Mesenchymal stem cell (in vitro differentiated cells and primary cell): ENCODE measurements at regions not wholly inside any gene's neighbourhood (a gene's known extent, or its start where the extent isn't known, plus 50 kb on each side); places are given as distances from the start of the nearest gene placed in this dataset.

ENCODE experiments used
- DNase-seq: peaks from one replicate; pipeline ENCODE4 v3.0.0-alpha.2; 2013
- H2AFZ ChIP-seq: one replicate; pipeline ENCODE4 v1.6.1; 2013; ENCODE audit warnings: low read depth, mild to moderate bottlenecking, control low read depth, inconsistent platforms, low read length, moderate library complexity
- H2AK5ac ChIP-seq: 2 replicates; pipeline ENCODE4 v1.6.1; 2013; ENCODE audit warnings: low read length, moderate library complexity, mild to moderate bottlenecking, inconsistent platforms; ENCODE audit not compliant: severe bottlenecking
- H2BK120ac ChIP-seq: one replicate; pipeline ENCODE4 v1.6.1; 2013; ENCODE audit warnings: low read depth, mild to moderate bottlenecking, inconsistent platforms, low read length, moderate library complexity
- H2BK12ac ChIP-seq, 2 experiments: one replicate each; pipeline ENCODE4 v1.6.1; 2013; ENCODE audit warnings: inconsistent platforms in 2 of 2, low read length in 2 of 2, mild to moderate bottlenecking in 2 of 2, moderate library complexity in 2 of 2, control low read depth in 1 of 2
- H2BK15ac ChIP-seq: one replicate; pipeline ENCODE4 v1.6.1; 2013; ENCODE audit warnings: mild to moderate bottlenecking, low read depth, inconsistent platforms; ENCODE audit not compliant: poor library complexity, severe bottlenecking
- H2BK5ac ChIP-seq: 2 replicates; pipeline ENCODE4 v1.6.1; 2013; ENCODE audit warnings: low read depth, mild to moderate bottlenecking, low read length, control low read depth, inconsistent platforms; ENCODE audit not compliant: poor library complexity, severe bottlenecking
- H3K14ac ChIP-seq, 2 experiments: one replicate each; pipeline ENCODE4 v1.6.1; 2013; ENCODE audit warnings: inconsistent platforms in 2 of 2, low read length in 2 of 2, control low read depth in 1 of 2, mild to moderate bottlenecking in 1 of 2, moderate library complexity in 1 of 2
- H3K18ac ChIP-seq, 2 experiments: one replicate each; pipeline ENCODE4 v1.6.1; 2013; ENCODE audit warnings: inconsistent platforms in 2 of 2, low read length in 2 of 2, control low read depth in 1 of 2, low read depth in 1 of 2, mild to moderate bottlenecking in 1 of 2
- H3K23ac ChIP-seq, 2 experiments: one replicate each; pipeline ENCODE4 v1.6.1; 2013; ENCODE audit warnings: inconsistent platforms in 2 of 2, low read length in 2 of 2, mild to moderate bottlenecking in 2 of 2, moderate library complexity in 2 of 2, control low read depth in 1 of 2
- H3K27ac ChIP-seq: 2 replicates; pipeline ENCODE4 v1.5.1; 2013; ENCODE audit warnings: mild to moderate bottlenecking, moderate library complexity, low read length, control low read depth, inconsistent platforms; ENCODE audit not compliant: poor library complexity, severe bottlenecking
- H3K27me3 ChIP-seq, 2 experiments: 2 replicates each; pipeline versions ENCODE4 v1.6.1 to v1.7.0; 2013; ENCODE audit warnings: low read length in 2 of 2, mild to moderate bottlenecking in 2 of 2, moderate library complexity in 2 of 2, control low read depth in 1 of 2, inconsistent platforms in 1 of 2; ENCODE audit not compliant: control insufficient read depth in 1 of 2, insufficient read depth in 1 of 2
- H3K36me3 ChIP-seq, 2 experiments: 2 replicates each; pipeline versions ENCODE4 v1.6.1 to v1.7.0; 2013; ENCODE audit warnings: low read length in 2 of 2, control low read depth in 1 of 2, inconsistent platforms in 1 of 2, low read depth in 1 of 2, mild to moderate bottlenecking in 1 of 2; ENCODE audit not compliant: insufficient read depth in 2 of 2, control insufficient read depth in 1 of 2
- H3K4ac ChIP-seq, 2 experiments: one replicate each; pipeline ENCODE4 v1.6.1; 2013; ENCODE audit warnings: inconsistent platforms in 2 of 2, low read length in 2 of 2, mild to moderate bottlenecking in 2 of 2, moderate library complexity in 2 of 2, control low read depth in 1 of 2, low read depth in 1 of 2
- H3K4me1 ChIP-seq: 2 replicates; pipeline ENCODE4 v1.6.1; 2013; ENCODE audit warnings: low read depth, low read length, control low read depth; ENCODE audit not compliant: control insufficient read depth, insufficient read depth
- H3K4me2 ChIP-seq: 2 replicates; pipeline ENCODE4 v1.6.1; 2013; ENCODE audit warnings: low read length, mild to moderate bottlenecking, inconsistent platforms; ENCODE audit not compliant: poor library complexity, severe bottlenecking
- H3K4me3 ChIP-seq, 2 experiments: 2 replicates each; pipeline versions ENCODE4 v1.5.1 to v1.7.0; 2013; ENCODE audit warnings: low read length in 2 of 2, mild to moderate bottlenecking in 2 of 2, control low read depth in 1 of 2, low read depth in 1 of 2; ENCODE audit not compliant: insufficient read depth in 1 of 2
- H3K79me1 ChIP-seq: replicated peaks from 2 replicates; pipeline ENCODE4 v1.6.1; 2013; ENCODE audit warnings: mild to moderate bottlenecking, control low read depth, low read length, inconsistent platforms; ENCODE audit not compliant: poor library complexity, severe bottlenecking
- H3K9ac ChIP-seq: 2 replicates; pipeline ENCODE4 v1.7.0; 2013; ENCODE audit warnings: mild to moderate bottlenecking, low read length, moderate library complexity
- H3K9me3 ChIP-seq: 2 replicates; pipeline ENCODE4 v1.7.0; 2013; ENCODE audit warnings: mild to moderate bottlenecking, low read length; ENCODE audit not compliant: control insufficient read depth
- H4K8ac ChIP-seq: one replicate; pipeline ENCODE4 v1.6.1; 2013; ENCODE audit warnings: inconsistent platforms, mild to moderate bottlenecking, low read length, moderate library complexity
- H4K91ac ChIP-seq: one replicate; pipeline ENCODE4 v1.6.1; 2013; ENCODE audit warnings: mild to moderate bottlenecking, low read length, inconsistent platforms
- WGBS: methylation state at CpG from one replicate; pipeline ENCODE4 v1.1.7; 2013; ENCODE audit warnings: mixed read lengths; 5-methylcytosine and 5-hydroxymethylcytosine counted together

GRCh38 chr4:101475246-101475645 is 127.9 kb upstream of the PPP3CA start:
- H4K91ac ChIP-seq = no peak overlapping the region
- H4K8ac ChIP-seq = no peak overlapping the region
- H3K23ac ChIP-seq = no peak overlapping the region
- no peak overlapping the region for H3K14ac ChIP-seq
- H2AFZ ChIP-seq = no peak overlapping the region
- no peak overlapping the region for H3K18ac ChIP-seq
- H3K9me3 ChIP-seq = no peaks in the 10 kb centered on the region
- H2BK12ac ChIP-seq = no peak overlapping the region
- H3K27me3 ChIP-seq = no peaks in the 10 kb centered on the region
- H3K4me3 ChIP-seq = no peak overlapping the region
- 93% methylated on average over 1 of the region's 1 CpG for WGBS
- no peak overlapping the region for H2AK5ac ChIP-seq
- no peak overlapping the region for H3K9ac ChIP-seq
- no peak overlapping the region for H2BK5ac ChIP-seq
- no peak overlapping the region for H3K4ac ChIP-seq
- no peaks in the 10 kb centered on the region for H3K4me1 ChIP-seq
- H3K4me2 ChIP-seq = no peak overlapping the region
- H3K79me1 ChIP-seq = no peaks in the 10 kb centered on the region
- H2BK15ac ChIP-seq = no peak overlapping the region
- H3K27ac ChIP-seq = no peak overlapping the region
- no peak for DNase-seq
- H2BK120ac ChIP-seq = no peak overlapping the region
- H3K36me3 ChIP-seq = no peaks in the 10 kb centered on the region

DNA sequence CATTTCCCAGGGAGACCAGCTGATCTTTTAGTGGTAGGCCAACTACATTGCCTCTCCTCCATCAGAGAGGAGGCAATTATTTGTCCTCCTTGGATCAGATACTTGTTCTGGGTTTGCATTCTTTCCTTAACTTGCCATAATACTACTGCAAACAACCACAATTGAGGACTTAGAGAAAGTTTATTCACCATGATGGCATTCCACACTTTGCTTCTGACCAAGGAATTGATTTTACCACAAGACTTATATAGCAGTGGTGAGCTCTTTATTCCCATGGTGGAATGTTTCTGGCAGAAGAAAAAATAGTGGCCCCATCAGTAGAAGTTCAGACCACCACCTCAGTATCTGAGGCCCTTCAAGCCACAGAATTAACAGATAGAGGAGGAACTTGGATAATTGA is 123.9 kb upstream of the PPP3CA start:
- H4K91ac ChIP-seq = no peak overlapping the region
- H2AFZ ChIP-seq = no peak overlapping the region
- H3K27me3 ChIP-seq = no peaks in the 10 kb centered on the region
- H3K36me3 ChIP-seq = no peaks in the 10 kb centered on the region
- H3K9me3 ChIP-seq = no peaks in the 10 kb centered on the region
- H3K27ac ChIP-seq = no peak overlapping the region
- no peak overlapping the region for H4K8ac ChIP-seq
- H3K4me3 ChIP-seq = no peak overlapping the region
- DNase-seq = no peak
- H3K23ac ChIP-seq = no peak overlapping the region
- no peak overlapping the region for H3K18ac ChIP-seq
- H2BK15ac ChIP-seq = no peak overlapping the region
- H2BK5ac ChIP-seq = no peak overlapping the region
- H3K79me1 ChIP-seq = no peaks in the 10 kb centered on the region
- no peak overlapping the region for H2BK120ac ChIP-seq
- H3K4me1 ChIP-seq = no peaks in the 10 kb centered on the region
- no peak overlapping the region for H2BK12ac ChIP-seq
- no peak overlapping the region for H3K9ac ChIP-seq
- no peak overlapping the region for H2AK5ac ChIP-seq
- H3K14ac ChIP-seq = no peak overlapping the region
- H3K4me2 ChIP-seq = no peak overlapping the region
- H3K4ac ChIP-seq = no peak overlapping the region

DNA sequence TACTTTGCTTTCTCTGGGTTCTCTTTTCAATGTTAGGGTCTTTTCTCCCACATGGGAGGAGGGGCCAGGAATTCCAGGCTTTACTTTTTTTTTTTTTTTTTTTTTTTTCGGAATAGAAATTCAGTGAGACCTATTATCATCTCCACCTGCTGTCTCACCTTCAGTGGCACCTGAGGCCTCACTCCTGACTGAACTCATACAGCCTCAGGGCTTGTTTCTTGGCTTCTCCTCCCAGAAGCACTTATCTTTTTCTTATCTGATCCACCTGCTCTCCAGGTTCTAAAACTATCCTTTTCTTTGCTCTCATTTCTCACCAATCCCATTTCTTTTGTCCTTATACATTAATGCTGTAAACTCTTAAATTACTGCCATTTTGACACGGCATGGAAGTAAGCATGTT is 117.3 kb upstream of the PPP3CA start:
- DNase-seq = no peak
- H2BK15ac ChIP-seq = no peak overlapping the region
- H4K91ac ChIP-seq = no peak overlapping the region
- no peak overlapping the region for H2BK5ac ChIP-seq
- no peak overlapping the region for H3K4me3 ChIP-seq
- H2BK12ac ChIP-seq = no peak overlapping the region
- H3K79me1 ChIP-seq = no peaks in the 10 kb centered on the region
- H3K4me1 ChIP-seq = no peaks in the 10 kb centered on the region
- H3K4ac ChIP-seq = no peak overlapping the region
- H3K23ac ChIP-seq = no peak overlapping the region
- WGBS = 75% methylated on average over 1 of the region's 2 CpGs
- no peak overlapping the region for H2AFZ ChIP-seq
- no peak overlapping the region for H3K9ac ChIP-seq
- H3K4me2 ChIP-seq = no peak overlapping the region
- H3K14ac ChIP-seq = no peak overlapping the region
- no peak overlapping the region for H2BK120ac ChIP-seq
- no peak overlapping the region for H3K27ac ChIP-seq
- no peak overlapping the region for H3K18ac ChIP-seq
- no peak overlapping the region for H2AK5ac ChIP-seq
- H4K8ac ChIP-seq = no peak overlapping the region
- peaks cover 7% of the 10 kb centered on the region for H3K9me3 ChIP-seq
- no peaks in the 10 kb centered on the region for H3K27me3 ChIP-seq
- no peaks in the 10 kb centered on the region for H3K36me3 ChIP-seq

DNA sequence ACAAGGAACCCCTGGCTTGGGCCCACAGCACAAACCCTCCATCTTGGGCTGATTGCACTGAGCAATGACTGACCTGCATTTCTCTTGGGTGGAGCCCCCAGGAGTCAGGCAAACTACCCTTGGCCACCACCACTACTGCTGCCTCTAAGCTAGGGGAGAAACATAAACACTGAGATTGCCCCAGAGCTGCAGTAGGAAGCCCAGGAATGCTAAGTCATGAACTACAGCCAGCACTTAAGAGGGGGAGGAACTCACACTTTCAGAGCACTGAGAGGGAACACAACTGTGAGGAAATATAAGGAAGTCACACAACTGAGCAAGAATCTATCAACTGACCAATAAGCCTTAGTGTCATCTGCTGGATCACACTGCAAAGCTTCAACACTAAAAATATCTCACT is 111.6 kb upstream of the PPP3CA start:
- no peak overlapping the region for H2BK5ac ChIP-seq
- no peak overlapping the region for H4K91ac ChIP-seq
- peak overlapping the region in 1 of 2 experiments; percentile 29 for H3K18ac ChIP-seq
- H3K4me2 ChIP-seq = no peak overlapping the region
- H3K27me3 ChIP-seq = no peaks in the 10 kb centered on the region
- H3K36me3 ChIP-seq = no peaks in the 10 kb centered on the region
- H3K14ac ChIP-seq = no peak overlapping the region
- H2BK120ac ChIP-seq = no peak overlapping the region
- H2BK15ac ChIP-seq = no peak overlapping the region
- no peak overlapping the region for H3K4me3 ChIP-seq
- no peak overlapping the region for H3K23ac ChIP-seq
- H3K4me1 ChIP-seq = no peaks in the 10 kb centered on the region
- no peak overlapping the region for H3K9ac ChIP-seq
- H3K9me3 ChIP-seq = peaks cover 7% of the 10 kb centered on the region
- no peak overlapping the region for H3K27ac ChIP-seq
- no peaks in the 10 kb centered on the region for H3K79me1 ChIP-seq
- no peak overlapping the region for H4K8ac ChIP-seq
- peak; percentile 77 for DNase-seq
- H2AK5ac ChIP-seq = no peak overlapping the region
- H3K4ac ChIP-seq = no peak overlapping the region
- no peak overlapping the region for H2AFZ ChIP-seq
- H2BK12ac ChIP-seq = peak overlapping the region in 1 of 2 experiments; percentile 34
